RWPE1 (cell line): ENCODE measurements at regions not wholly inside any gene's neighbourhood (a gene's known extent, or its start where the extent isn't known, plus 50 kb on each side); places are given as distances from the start of the nearest gene placed in this dataset.

Source experiments
- CTCF ChIA-PET: fragments of 350-600 bp; sonication (Branson Sonifier 250); formaldehyde crosslinking; extraction: SDS; loops from one replicate; lab custom pipeline; 2021; lab: Yijun Ruan, JAX
- POLR2A ChIA-PET: fragments of 400-600 bp; formaldehyde crosslinking; extraction: SDS; loops from one replicate; lab custom pipeline; 2020; ENCODE audit warnings: antibody characterized with exemption; ENCODE audit not compliant: low non-redundant PET; lab: Yijun Ruan, JAX
- DNase-seq: peaks from one replicate; pipeline ENCODE4 v3.0.0; 2012; ENCODE audit warnings: low spot score
- H3K27ac ChIP-seq: fragments of 450-650 bp; 2 replicates; pipeline ENCODE4 v1.5.1; 2017
- CTCF ChIP-seq: fragments of 450-650 bp; conservative IDR thresholded peaks from 2 replicates; pipeline ENCODE4 v1.5.1; 2017; ENCODE audit warnings: low read depth, mild to moderate bottlenecking

- DNase-seq, result no peak
- no peak for TF ChIP-seq CTCF
- no peak overlapping the region for H3K27ac ChIP-seq
- CTCF ChIA-PET, result interaction anchor here (0.6 kb wide), 1 partner anchor 17 kb away, joined by 3 read pairs; no protein-coding TSS in a partner anchor
- POLR2A ChIA-PET, result no interaction called here
Measured at GRCh38 chr4:119804404-119804803, 175.8 kb upstream of the PDE5A start.

- POLR2A ChIA-PET, result no interaction called here
- no peak for TF ChIP-seq CTCF
- DNase-seq, result no peak
- CTCF ChIA-PET, result no interaction called here
- no peak overlapping the region for H3K27ac ChIP-seq
Measured at GRCh38 chr4:119797238-119797894, 168.8 kb upstream of the PDE5A start.

GRCh38 chr4:119795986-119796578 lies 167.5 kb upstream of the PDE5A start:
- ChIA-PET CTCF (no interaction called here), POLR2A (no interaction called here)
- H3K27ac ChIP-seq, result no peak overlapping the region
- DNase-seq, result no peak
- no peak for TF ChIP-seq CTCF

- no peak for DNase-seq
- ChIA-PET CTCF (no interaction called here), POLR2A (no interaction called here)
- no peak for TF ChIP-seq CTCF
- H3K27ac ChIP-seq, result no peak overlapping the region
Measured at GRCh38 chr4:119794681-119795080, 166.1 kb upstream of the PDE5A start.

GRCh38 chr4:119794113-119794512 lies 165.5 kb upstream of the PDE5A start:
- no peak for DNase-seq
- TF ChIP-seq CTCF, result no peak
- ChIA-PET POLR2A (no interaction called here), CTCF (no interaction called here)
- H3K27ac ChIP-seq, result no peak overlapping the region

- ChIA-PET CTCF (no interaction called here), POLR2A (no interaction called here)
- no peak for DNase-seq
Measured at GRCh38 chr4:119788349-119789266, 160.0 kb upstream of the PDE5A start.

More at GRCh38 chr4:119788349-119789266, 160.0 kb upstream of the PDE5A start:
- TF ChIP-seq CTCF, result no peak
- H3K27ac ChIP-seq, result no peak overlapping the region
